GM19025 (cell line): ENCODE measurements at regions not wholly inside any gene's neighbourhood (a gene's known extent, or its start where the extent isn't known, plus 50 kb on each side); places are given as distances from the start of the nearest gene placed in this dataset.

Source experiments
- ATAC-seq: cut with Tn5 transposase; IDR thresholded peaks from one replicate; pipeline ENCODE4 v1.9.1; 2021; ENCODE audit warnings: mild to moderate bottlenecking, low read depth, moderate library complexity; ENCODE audit not compliant: unreplicated experiment

DNA sequence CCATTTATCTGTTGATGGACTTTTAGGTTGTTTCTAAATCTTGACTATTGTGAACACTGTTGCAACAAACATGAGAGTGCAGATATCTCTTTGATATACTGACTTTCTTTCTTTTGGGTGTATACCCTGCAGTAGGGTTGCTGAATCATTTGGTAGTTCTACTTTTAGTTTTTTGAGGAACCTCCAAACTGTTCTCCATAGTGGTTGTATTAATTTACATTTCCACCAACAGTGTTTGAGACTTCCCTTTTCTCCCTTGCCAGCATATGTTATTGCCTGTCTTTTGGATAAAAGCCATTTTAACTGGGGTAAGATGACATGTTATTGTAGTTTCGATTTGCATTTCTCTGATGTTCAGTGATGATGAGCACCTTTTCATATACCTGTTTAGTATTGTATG, 330.0 kb downstream of the DDX10 start:
- ATAC-seq: no peak

DNA sequence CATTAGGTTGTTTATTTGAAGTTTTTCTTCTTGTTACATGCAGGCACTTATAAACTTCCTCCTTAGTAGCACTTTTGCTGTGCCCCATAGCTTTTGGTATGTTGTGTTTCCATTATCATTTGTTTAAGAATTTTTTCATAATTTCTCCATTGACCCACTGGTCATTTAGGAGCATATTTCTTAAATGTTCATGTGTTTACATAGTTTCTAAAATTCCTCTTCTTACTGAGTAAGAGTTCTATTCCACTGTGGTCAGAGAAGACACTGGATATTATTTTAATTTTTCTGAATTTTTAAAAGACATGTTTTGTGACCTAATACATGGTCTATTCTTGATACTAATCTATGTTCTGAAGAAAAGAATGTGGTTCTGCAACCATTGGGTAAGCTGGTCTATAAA, 333.0 kb downstream of the DDX10 start:
- no peak for ATAC-seq

DNA sequence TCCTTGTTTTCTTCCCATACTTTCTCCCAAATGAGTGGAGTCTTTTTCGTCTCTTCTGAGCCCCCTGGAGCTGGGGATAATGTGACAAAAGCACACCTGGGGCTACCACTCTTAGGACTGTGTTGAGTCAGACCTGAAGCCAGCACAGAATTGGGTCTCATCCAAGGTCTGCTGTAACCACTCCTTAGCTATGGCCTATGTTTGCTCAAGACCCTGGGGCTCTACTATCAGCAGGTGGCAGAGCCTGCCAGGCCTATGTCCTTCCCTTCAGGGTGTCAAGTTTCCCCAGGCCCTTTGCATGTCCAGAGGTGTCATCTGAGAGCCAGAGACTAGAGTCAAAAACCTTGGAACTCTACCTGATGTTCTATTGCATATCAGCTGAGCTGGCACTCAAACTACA, 335.7 kb downstream of the DDX10 start:
- ATAC-seq: no peak

DNA sequence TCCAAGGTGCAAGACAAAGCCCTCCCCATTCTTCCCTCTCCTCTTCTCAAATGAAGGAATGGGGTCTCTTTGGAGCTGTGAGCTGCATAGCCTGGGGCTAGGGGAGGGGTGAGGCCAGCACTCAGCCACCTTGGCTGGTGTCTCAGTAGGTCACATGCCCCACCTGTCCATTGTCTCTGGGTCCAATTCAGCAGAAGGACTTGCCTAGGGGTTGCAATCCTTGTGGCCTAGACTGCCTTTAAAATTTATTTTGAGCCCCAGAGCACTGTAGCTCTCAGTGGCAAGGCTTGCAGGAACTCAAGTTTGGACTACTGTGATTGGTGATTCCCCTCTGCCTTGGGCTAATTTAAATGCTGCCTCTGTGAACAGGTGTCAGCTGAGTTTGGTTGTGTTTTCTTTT, 336.7 kb downstream of the DDX10 start:
- ATAC-seq: no peak

DNA sequence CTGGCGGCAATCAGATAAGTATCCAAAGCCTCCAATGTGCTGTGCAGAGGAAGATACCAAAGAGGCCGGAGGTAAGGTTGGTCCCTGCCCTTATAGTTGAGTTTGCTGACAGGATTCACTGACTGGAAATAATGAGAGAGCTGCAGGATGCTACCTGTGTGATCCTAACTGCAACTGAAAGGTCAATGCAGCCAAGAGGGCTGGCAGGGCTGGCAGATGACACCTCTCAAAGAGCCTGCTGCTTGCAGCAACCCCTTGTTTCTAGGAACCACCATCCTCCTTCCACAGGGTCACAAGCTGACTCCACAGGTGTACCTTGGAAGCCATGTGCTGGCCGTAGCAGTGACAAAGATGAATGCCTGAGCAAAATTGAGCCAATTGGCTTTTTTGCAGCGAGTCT, 348.1 kb downstream of the DDX10 start:
- no peak for ATAC-seq

DNA sequence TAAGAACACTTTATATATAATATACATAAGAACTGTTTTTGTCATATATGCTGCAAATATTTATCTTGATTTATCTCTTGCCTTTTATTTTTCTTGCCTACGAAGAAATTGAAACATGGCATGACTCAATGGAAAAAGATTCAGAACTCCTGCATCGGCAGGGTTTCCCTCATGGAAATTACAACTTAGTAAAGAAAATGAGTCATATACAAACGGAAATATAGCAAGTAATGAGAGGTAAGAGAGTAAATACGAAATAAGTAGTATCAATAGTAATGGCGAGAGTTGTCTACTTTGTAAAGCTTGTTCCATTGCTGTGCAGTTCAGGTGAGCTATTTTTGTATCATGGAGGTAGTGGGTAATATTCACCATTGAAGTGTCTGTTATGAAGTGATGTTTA, 350.4 kb downstream of the DDX10 start:
- no peak for ATAC-seq

DNA sequence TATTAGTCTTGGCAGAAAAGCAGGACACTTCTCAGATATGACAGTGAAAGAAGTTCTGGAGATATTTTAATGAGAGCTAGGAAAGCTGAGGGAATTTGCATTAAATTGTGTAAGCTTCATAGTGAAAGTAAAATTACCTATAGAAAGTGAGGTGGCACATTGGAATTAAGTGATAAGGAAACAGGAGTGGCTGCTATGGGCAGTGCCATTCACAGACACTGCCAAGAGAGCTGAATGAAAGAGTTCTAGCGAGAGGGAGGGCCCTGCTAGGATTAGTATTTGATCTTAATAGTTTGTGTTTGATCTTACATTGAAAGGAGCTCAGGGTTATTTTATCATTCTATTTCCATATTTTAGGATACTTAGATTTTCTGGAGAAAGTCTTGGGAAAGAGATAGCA, 351.9 kb downstream of the DDX10 start:
- ATAC-seq: no peak

DNA sequence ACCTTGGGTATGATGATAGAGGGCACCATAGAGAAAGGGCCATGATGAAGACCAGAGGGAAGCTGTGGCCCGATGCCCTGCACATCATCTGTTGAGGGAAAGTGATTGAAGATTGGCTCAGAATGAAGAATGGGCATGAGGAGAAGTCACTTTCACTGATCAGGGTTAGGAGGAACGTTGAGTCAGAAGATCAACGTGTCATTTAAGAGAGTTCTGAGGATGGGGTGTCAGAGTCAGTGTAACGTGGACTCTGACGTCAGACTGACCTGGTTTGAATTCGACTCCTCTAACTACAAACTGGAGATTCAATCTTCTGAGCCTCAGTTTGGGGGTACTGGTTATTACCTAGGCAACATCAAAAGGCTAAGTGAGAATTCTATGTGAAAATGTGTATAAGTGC, 352.6 kb downstream of the DDX10 start:
- no peak for ATAC-seq

DNA sequence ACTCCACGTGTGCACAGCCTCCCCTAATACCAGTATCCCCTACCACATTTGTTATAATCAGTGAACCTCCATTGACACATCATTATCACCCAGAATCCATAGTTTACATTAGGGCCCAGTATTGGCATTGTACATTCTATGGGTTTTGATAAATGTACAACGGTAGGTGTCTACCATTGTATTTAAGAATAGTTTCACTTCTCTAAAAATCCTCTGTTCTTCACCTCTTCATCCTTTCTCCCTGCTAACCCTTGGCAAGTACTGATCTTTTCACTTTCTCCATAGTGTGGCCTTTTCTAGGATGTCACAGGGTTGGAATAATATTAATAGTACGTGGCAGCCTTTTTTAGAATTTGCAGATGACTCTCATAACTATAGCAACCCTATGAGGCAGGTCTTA, 353.8 kb downstream of the DDX10 start:
- ATAC-seq: no peak

DNA sequence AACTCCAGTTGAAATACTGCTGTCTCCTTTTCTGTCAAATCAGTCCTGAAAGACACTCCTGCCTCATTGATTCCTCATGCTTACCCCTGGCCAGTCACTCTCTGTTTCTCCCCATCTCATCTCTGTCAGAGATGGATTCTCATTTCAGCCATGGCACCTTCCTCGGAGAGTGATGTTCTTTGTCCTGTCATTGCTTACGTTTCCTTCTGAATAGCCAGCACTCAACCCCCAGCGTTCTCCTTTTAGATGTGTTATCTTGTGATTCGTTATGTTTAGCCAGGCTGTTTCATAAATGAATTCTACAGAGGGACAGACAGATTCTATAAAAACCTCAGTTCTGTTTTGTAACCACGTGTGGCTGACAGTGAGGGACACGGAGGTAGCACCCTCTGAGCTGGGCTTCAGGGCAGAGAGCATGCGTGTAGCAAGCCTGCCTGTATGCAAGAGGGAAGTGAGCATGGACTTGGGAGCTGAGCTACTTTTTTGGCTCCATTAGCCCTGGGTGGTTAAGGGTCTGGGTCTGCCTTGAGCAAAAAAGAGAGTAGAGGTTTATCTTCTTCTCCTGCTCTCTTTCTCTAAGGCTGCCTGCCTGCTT, 354.6 kb downstream of the DDX10 start:
- ATAC-seq: no peak

DNA sequence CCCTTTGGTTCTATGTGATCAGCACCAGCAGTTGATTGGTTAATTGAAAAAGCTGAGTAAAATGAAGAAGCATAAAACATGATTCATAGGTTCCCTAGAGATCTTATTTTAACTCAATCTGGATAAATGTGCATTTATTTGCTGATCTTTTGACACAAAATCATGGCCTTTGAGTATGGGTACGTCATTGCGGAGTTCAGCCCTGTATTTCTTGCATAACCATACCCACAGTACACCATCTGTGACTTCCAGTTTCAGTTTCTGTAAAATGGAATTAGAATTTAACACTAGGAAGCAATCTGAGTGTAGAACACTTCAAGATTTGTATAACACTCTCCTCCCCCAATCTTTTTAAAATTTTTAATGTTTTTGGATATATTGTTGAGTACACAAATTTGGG, 358.2 kb downstream of the DDX10 start:
- ATAC-seq: no peak

DNA sequence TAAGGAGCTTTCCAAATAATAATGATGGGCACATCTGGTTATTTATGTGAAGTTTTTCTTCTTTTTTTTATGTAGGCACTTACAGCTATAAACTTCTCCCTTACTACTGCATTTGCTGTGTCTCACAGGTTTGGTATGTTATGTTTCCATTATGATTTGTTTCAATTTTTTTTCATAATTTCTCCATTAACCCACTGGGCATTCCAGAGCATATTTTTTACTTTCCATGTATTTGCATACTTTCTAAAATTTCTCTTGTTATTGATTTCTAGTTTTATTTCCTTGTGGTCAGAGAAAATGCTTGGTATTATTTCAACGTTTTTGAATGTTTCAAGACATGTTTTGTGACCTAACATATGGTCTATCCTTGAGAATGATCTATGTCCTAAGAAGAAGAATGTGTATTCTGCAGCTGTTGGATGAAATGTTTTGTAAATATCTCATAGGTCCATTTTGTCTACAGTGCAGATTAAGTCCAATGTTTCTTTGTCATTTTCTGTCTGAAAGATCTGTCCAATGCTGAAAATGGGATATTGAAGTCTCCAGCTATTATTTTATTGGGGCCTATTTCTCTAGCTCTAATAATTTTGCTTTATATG, 362.1 kb downstream of the DDX10 start:
- no peak for ATAC-seq

DNA sequence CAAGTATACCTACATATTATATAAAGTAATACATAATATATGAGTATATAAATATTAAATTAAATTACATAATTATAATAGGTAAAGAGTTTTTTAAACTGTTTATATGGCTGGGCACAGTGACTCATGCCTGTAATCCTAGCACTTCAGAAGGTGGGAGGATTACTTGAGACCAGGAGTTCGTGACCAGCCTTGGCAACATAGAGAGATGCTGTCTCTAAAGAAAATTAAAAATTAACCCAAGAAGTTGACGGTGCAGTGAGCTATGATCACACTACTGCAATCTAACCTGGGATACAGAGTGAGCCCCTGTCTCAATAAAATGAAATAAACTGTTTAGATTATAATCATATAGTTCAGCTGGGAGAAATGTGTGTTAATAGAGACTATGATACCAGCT, 363.0 kb downstream of the DDX10 start:
- no peak for ATAC-seq

DNA sequence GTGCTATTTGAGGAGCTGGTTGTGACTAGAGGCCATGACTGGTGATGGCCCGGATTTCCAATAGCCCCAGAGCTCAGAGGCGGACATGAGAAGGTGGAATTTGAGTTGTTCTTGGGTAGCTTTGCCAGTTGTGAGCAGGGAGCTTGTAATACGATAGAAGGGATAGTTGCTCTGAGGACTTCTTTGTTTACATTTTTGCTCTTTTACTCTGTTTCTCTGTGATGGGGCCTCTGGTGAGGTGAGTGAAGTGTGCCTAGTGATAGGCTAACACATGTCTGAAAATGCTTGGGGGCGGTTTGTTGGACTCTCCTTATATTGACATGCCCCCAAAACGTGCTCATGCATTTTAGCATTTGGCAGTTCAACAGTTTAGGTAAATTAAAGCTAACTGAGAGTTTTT, 365.1 kb downstream of the DDX10 start:
- no peak for ATAC-seq

DNA sequence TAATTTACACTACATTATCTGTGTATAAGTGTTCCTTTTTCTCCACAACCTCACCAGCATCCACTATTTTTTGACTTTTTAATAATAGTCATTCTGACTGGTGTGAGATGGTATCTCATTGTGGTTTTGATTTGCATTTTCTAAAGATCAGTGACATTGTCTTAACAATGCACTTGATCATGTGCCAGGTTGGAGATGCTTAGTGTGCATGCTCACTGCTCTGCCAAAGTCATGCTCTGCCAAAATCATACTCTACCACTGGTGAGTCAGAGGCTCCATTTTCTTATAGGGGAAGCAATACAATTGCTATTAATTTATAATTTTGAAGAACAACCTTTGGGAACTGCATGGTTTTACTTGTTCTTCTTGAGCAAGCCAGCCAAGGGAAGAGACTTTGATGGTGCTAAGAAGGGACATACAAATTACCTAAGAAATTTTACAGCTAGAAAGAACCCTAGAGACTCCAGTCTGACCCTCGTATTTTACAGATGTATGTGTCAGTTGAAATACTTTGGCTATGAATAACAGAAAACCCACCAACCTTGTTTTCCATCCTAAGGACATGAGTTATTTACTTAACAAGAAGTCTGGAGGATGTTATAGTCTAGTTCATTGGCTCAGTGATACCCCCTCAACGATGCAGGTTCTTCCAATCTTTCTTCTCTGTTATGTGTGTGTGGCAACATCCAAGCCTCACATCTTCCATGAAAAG, 368.9 kb downstream of the DDX10 start:
- no peak for ATAC-seq

DNA sequence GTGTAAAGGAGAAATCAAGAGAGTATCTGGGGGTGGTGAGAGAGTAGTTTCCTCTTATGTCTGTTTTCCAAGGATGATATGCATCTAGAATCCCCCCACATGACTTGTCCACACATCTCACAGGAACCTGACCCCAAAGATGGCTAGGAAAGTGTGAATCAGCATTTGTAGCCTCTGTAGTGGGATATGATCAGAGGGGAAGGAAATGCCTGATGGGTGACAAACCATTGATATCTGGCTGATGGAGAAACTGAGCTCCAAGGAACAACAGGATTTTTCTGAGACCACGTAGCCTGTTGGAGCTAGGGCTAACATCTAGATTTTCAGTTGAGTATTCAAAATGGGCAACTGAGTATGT, 369.4 kb downstream of the DDX10 start:
- no peak for ATAC-seq

DNA sequence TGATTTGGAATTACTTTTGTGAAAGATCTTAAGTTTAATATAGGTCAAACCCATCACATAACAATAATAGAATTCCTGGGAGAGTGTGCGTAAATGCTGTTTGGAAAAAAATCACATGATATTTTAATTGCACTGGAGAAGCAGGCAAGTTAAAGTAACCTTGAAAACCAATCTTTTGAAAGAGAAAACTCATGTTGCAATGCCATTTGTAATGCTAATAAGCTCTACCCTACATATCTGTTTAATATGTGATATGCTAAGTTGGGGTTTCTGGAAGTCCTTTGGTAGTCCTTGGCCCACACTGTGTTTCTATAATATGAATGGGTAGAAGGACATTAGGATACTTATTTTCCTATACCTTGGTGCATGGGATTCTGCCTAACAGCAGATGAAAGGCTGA, 370.4 kb downstream of the DDX10 start:
- ATAC-seq: no peak

DNA sequence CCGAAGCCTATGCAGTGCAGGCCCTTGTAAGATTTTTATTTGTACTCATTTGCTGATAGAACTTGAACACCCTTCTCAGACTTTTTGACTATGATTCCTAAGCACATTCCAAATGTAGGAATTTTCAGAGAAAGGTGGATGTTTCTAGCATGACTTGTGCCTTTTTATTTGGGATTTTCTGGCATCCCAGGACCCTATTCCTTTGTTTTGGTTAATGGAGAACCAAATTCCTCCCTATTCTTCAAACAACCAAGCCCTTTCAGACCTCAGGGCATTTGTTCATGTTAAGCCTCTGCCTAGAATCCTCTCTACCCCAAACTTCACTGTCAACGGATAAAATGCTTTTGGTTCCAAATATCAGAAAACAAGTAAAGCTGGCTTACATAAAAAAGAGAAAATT, 371.1 kb downstream of the DDX10 start:
- no peak for ATAC-seq

DNA sequence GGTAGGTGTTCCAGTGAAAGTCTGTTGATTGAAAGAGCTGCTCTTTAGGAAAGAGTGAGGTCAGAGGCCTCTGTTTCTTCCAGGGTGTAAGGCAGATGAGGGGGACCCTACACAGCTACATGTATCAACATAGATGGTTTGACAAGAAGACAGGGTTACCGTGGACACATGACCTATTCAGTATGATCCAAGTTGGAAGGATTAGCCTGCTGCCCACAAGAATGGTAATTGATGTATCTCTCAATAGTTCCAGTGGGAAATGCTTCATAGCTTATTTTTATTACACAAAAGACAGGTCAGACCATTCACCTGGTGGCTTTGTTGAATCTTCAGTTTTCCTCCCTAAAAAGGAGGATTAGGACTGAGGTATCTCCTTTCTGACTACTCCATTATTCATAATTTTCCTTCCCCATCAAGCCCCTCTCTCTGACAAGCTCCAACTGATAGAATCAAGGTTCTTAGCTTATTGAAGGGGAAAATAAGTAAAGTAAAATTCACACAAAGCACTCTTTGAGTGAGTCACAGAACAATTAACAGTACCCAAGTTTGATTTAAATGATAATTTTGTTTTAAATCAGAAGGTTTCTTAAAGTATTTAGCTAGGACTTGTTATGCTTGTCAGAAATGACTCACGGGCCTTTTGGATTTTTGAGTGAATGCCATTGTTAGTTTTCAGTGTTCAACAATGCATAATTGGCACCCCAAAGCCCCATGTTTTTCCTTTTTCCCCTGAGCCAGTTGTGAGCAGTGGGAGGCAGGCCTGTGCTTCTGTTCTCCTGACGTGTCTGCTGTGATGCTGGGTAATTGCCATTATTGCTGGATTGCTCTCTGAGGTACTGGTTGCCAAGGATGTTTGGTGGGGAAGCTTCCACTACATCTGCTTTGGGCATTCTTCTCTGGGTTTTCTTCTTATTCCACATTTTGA, 373.2 kb downstream of the DDX10 start:
- no peak for ATAC-seq

DNA sequence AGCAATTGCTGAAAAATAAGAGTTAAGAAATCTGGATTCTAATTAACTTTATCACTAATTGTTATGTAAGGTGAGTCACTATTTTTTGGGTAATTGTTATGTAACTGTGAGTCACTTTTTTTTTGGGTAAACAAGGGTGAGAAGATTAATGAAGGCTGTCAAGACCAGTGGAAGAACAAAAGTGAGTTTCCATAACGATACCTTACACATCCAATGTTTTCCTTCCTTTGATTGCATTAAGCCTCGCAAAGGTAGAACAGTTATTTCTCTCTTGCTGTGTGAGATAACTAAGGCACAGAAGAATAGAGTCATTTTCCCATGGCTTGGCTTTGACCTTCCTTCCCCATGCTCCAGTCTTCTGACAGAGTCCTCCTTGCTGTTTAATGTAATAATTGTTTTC, 374.7 kb downstream of the DDX10 start:
- no peak for ATAC-seq

DNA sequence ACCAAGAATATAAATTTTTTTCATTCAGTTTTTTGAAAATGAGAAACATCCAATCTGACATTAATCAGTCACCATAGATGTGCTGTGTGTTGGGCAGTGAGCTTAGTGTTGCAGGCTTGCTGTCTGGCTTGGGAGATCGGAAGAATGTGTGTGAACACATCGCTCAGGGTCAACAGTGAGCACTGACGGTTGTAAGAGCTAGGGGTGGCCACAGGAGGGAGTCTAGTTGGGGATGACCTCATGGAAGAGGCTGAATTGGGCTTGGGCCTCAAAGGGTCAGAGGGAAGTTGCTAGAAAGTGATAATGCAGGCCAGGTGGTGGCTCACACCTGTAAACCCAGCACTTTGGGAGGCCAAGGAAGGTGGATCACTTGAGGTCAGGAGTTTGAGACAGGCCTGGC, 375.4 kb downstream of the DDX10 start:
- ATAC-seq: no peak
